Prostate gland (tissue), 2 donors: ENCODE measurements at regions not wholly inside any gene's neighbourhood (a gene's known extent, or its start where the extent isn't known, plus 50 kb on each side); places are given as distances from the start of the nearest gene placed in this dataset.

Experiments
- POLR2A ChIP-seq: fragments of 450-650 bp; IDR thresholded peaks from one replicate; pipeline ENCODE4 v1.6.1; 2016; ENCODE audit warnings: antibody characterized with exemption, mild to moderate bottlenecking
- TF ChIP-seq, protein P1 (sequence below), 4 experiments: fragments of 200-600 bp in 2 of 4; fragments of 450-650 bp in 2 of 4; sonication (generic) in 2 of 4; IDR thresholded peaks; 1 replicate in 3 of 4; 2 replicates in 1 of 4; pipeline ENCODE4 v1.5.1; 2016 to 2019; ENCODE audit warnings: antibody characterized with exemption in 4 of 4, mild to moderate bottlenecking in 2 of 4, moderate library complexity in 2 of 4

DNA sequence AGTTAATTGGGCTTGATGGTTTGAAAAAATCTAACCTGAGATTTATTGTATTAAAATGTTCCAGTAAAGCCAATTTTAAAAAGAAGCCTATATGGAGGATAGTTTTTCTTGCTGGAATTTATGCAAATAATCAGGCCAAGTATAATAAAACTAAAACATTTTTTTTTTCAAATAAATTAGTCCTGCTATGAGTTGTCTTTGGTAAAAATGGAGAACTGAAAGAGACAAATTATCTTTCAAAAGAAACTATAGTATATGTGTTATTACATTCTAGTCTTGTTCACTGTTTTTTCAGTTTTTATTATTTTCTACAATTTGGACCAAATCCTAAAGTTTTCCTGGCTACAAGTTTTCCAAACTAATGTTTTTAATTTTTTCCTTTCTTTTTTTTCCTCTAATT is 468.9 kb downstream of the UQCRFS1 start:
- no peak for TF ChIP-seq POLR2A
- TF ChIP-seq, protein P1, sequence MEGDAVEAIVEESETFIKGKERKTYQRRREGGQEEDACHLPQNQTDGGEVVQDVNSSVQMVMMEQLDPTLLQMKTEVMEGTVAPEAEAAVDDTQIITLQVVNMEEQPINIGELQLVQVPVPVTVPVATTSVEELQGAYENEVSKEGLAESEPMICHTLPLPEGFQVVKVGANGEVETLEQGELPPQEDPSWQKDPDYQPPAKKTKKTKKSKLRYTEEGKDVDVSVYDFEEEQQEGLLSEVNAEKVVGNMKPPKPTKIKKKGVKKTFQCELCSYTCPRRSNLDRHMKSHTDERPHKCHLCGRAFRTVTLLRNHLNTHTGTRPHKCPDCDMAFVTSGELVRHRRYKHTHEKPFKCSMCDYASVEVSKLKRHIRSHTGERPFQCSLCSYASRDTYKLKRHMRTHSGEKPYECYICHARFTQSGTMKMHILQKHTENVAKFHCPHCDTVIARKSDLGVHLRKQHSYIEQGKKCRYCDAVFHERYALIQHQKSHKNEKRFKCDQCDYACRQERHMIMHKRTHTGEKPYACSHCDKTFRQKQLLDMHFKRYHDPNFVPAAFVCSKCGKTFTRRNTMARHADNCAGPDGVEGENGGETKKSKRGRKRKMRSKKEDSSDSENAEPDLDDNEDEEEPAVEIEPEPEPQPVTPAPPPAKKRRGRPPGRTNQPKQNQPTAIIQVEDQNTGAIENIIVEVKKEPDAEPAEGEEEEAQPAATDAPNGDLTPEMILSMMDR (IDR thresholded peaks at IDR 0.05), result no peak
